HFF-Myc (cell line): ENCODE measurements at regions not wholly inside any gene's neighbourhood (a gene's known extent, or its start where the extent isn't known, plus 50 kb on each side); places are given as distances from the start of the nearest gene placed in this dataset.

Experiments used
- DNase-seq: peaks from one replicate; pipeline ENCODE4 v3.0.0-alpha.2; 2011; ENCODE audit warnings: low read depth; ENCODE audit errors: extremely low read depth
- H3K4me3 ChIP-seq: replicated peaks from 2 replicates; pipeline ENCODE4 v1.5.1; 2011; ENCODE audit warnings: low read depth, mild to moderate bottlenecking, control low read depth, low read length
- CTCF ChIP-seq: IDR thresholded peaks from 2 replicates; pipeline ENCODE4 v1.5.1; 2012; ENCODE audit warnings: mild to moderate bottlenecking, low read depth, low read length, control low read depth; ENCODE audit errors: missing control alignments

- TF ChIP-seq CTCF, result no peak
- no peak for DNase-seq
- H3K4me3 ChIP-seq, result no peak overlapping the region
Observed at GRCh38 chr7:18400275-18400674, 95.3 kb upstream of the HDAC9 start.

GRCh38 chr7:18400726-18401125 is 94.8 kb upstream of the HDAC9 start:
- no peak for DNase-seq
- no peak for TF ChIP-seq CTCF

GRCh38 chr7:18401757-18402156 is 93.8 kb upstream of the HDAC9 start:
- no peak for DNase-seq
- no peak overlapping the region for H3K4me3 ChIP-seq
- no peak for TF ChIP-seq CTCF

More at GRCh38 chr7:18400726-18401125, 94.8 kb upstream of the HDAC9 start:
- H3K4me3 ChIP-seq, result no peak overlapping the region

GRCh38 chr7:18402488-18403183 is 92.9 kb upstream of the HDAC9 start:
- H3K4me3 ChIP-seq, result no peak overlapping the region
- TF ChIP-seq CTCF, result no peak
- no peak for DNase-seq

- no peak overlapping the region for H3K4me3 ChIP-seq
- TF ChIP-seq CTCF, result no peak
- no peak for DNase-seq
Observed at GRCh38 chr7:18405726-18406125, 89.8 kb upstream of the HDAC9 start.

- H3K4me3 ChIP-seq, result no peak overlapping the region
- no peak for TF ChIP-seq CTCF
- no peak for DNase-seq
Observed at GRCh38 chr7:18407385-18407784, 88.2 kb upstream of the HDAC9 start.

- no peak for TF ChIP-seq CTCF
- DNase-seq, result no peak
- no peak overlapping the region for H3K4me3 ChIP-seq
Observed at GRCh38 chr7:18408461-18408860, 87.1 kb upstream of the HDAC9 start.
